ENCODE measurements at regions not wholly inside any gene's neighbourhood (a gene's known extent, or its start where the extent isn't known, plus 50 kb on each side); places are given as distances from the start of the nearest gene placed in this dataset.
"Not testable (repeated sequence)": the region's sequence is repeated elsewhere in the genome, so short reads cannot be mapped to it uniquely, and the experiment has no call there.

- H3K27me3 ChIP-seq = no peaks in the 10 kb centered on the region
- no peak overlapping the region for H3K27ac ChIP-seq
- no peaks in the 10 kb centered on the region for H3K36me3 ChIP-seq
- H3K9me3 ChIP-seq = no peaks in the 10 kb centered on the region
- no peak for TF ChIP-seq CTCF (IDR thresholded peaks at IDR 0.05)
- no peak overlapping the region for H3K4me3 ChIP-seq (ENCODE audit: low read depth in 1 of 2, low read length in 1 of 2)
- no peaks in the 10 kb centered on the region for H3K4me1 ChIP-seq (ENCODE audit: control insufficient read depth in 1 of 2, insufficient read depth in 1 of 2, low read depth in 1 of 2, low read length in 1 of 2)
Observed at GRCh38 chr10:108319434-108320222, 1155.1 kb upstream of the SORCS1 start.

GRCh38 chr10:108315636-108316035 is 1151.1 kb upstream of the SORCS1 start:
- H3K27me3 ChIP-seq, H3K27ac ChIP-seq, H3K9me3 ChIP-seq: not testable (repeated sequence)

GRCh38 chr10:108307925-108308312 is 1143.4 kb upstream of the SORCS1 start:
- TF ChIP-seq CTCF (IDR thresholded peaks at IDR 0.05) = no peak
- no peak overlapping the region for H3K4me3 ChIP-seq (ENCODE audit: low read depth in 1 of 2, low read length in 1 of 2)
- H3K9me3 ChIP-seq = no peaks in the 10 kb centered on the region
- no peaks in the 10 kb centered on the region for H3K36me3 ChIP-seq
- no peaks in the 10 kb centered on the region for H3K4me1 ChIP-seq (ENCODE audit: control insufficient read depth in 1 of 2, insufficient read depth in 1 of 2, low read depth in 1 of 2, low read length in 1 of 2)
- no peak overlapping the region for H3K27ac ChIP-seq
- no peaks in the 10 kb centered on the region for H3K27me3 ChIP-seq

More at GRCh38 chr10:108315636-108316035, 1151.1 kb upstream of the SORCS1 start:
- not testable (repeated sequence) for H3K4me3 ChIP-seq (ENCODE audit: low read depth in 1 of 2, low read length in 1 of 2); H3K36me3 ChIP-seq; H3K4me1 ChIP-seq (ENCODE audit: control insufficient read depth in 1 of 2, insufficient read depth in 1 of 2, low read depth in 1 of 2, low read length in 1 of 2)

GRCh38 chr10:108307250-108307924 is 1142.9 kb upstream of the SORCS1 start:
- H3K27ac ChIP-seq = no peak overlapping the region
- no peak overlapping the region for H3K4me3 ChIP-seq (ENCODE audit: low read depth in 1 of 2, low read length in 1 of 2)
- no peaks in the 10 kb centered on the region for H3K36me3 ChIP-seq
- TF ChIP-seq CTCF (IDR thresholded peaks at IDR 0.05) = no peak
- H3K9me3 ChIP-seq = no peaks in the 10 kb centered on the region
- no peaks in the 10 kb centered on the region for H3K27me3 ChIP-seq
- H3K4me1 ChIP-seq (ENCODE audit: control insufficient read depth in 1 of 2, insufficient read depth in 1 of 2, low read depth in 1 of 2, low read length in 1 of 2) = no peaks in the 10 kb centered on the region

GRCh38 chr10:108303149-108303548 is 1138.6 kb upstream of the SORCS1 start:
- no peak overlapping the region for H3K27ac ChIP-seq
- no peaks in the 10 kb centered on the region for H3K27me3 ChIP-seq
- no peaks in the 10 kb centered on the region for H3K4me1 ChIP-seq (ENCODE audit: control insufficient read depth in 1 of 2, insufficient read depth in 1 of 2, low read depth in 1 of 2, low read length in 1 of 2)
- H3K4me3 ChIP-seq (ENCODE audit: low read depth in 1 of 2, low read length in 1 of 2) = no peak overlapping the region
- TF ChIP-seq CTCF (IDR thresholded peaks at IDR 0.05) = no peak
- no peaks in the 10 kb centered on the region for H3K36me3 ChIP-seq
- no peaks in the 10 kb centered on the region for H3K9me3 ChIP-seq

GRCh38 chr10:108301002-108301401 is 1136.5 kb upstream of the SORCS1 start:
- Histone ChIP-seq H3K4me3 (ENCODE audit: low read depth in 1 of 2, low read length in 1 of 2) (no peak overlapping the region), H3K36me3 (no peaks in the 10 kb centered on the region), H3K4me1 (ENCODE audit: control insufficient read depth in 1 of 2, insufficient read depth in 1 of 2, low read depth in 1 of 2, low read length in 1 of 2) (no peaks in the 10 kb centered on the region), H3K27me3 (no peaks in the 10 kb centered on the region), H3K27ac (no peak overlapping the region), H3K9me3 (no peaks in the 10 kb centered on the region)
- TF ChIP-seq CTCF (IDR thresholded peaks at IDR 0.05) = no peak
